Lower leg skin (tissue), 3 donors: ENCODE measurements at regions not wholly inside any gene's neighbourhood (a gene's known extent, or its start where the extent isn't known, plus 50 kb on each side); places are given as distances from the start of the nearest gene placed in this dataset.

Experiments used
- POLR2A ChIP-seq, 2 donors: fragments of 450-650 bp; IDR thresholded peaks; one replicate each; pipeline ENCODE4 v1.6.1; 2016 to 2017; ENCODE audit warnings: antibody characterized with exemption in 2 of 2, mild to moderate bottlenecking in 1 of 2, moderate library complexity in 1 of 2
- TF ChIP-seq, protein P1 (sequence below), 3 donors: fragments of 450-650 bp; IDR thresholded peaks; one replicate each; pipeline ENCODE4 v1.5.1; 2016; ENCODE audit warnings: antibody characterized with exemption in 3 of 3, mild to moderate bottlenecking in 3 of 3, moderate library complexity in 2 of 3

DNA sequence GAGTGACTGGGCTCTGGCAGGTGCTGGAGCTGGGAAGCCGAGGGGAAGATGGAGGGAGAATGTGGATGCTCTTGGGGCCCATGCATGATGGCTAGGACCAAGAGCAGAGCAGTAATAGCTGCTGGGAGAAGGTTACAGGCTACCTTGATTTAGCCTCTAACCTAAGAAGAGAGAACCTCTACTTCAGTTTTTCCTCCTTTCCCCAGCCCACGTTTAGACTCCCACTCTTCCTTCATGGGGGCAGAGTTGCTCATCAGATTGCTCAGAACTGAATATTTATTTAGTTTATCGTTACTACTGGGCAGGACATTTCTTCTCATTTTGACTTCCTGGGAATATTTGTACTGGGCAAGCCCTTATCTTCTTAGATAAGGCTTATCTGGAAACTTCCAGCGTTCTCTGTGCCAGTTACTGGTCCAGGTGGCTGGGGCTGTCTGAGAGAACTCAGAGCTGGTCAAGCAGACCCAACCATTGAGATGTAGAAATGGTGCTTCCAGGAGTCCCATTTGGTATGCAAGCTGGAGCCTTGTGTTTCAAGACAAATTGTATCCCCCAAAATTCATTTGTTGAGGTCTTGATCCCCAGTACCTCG lies 442.9 kb upstream of the BOD1L1 start:
- TF ChIP-seq, protein P1, sequence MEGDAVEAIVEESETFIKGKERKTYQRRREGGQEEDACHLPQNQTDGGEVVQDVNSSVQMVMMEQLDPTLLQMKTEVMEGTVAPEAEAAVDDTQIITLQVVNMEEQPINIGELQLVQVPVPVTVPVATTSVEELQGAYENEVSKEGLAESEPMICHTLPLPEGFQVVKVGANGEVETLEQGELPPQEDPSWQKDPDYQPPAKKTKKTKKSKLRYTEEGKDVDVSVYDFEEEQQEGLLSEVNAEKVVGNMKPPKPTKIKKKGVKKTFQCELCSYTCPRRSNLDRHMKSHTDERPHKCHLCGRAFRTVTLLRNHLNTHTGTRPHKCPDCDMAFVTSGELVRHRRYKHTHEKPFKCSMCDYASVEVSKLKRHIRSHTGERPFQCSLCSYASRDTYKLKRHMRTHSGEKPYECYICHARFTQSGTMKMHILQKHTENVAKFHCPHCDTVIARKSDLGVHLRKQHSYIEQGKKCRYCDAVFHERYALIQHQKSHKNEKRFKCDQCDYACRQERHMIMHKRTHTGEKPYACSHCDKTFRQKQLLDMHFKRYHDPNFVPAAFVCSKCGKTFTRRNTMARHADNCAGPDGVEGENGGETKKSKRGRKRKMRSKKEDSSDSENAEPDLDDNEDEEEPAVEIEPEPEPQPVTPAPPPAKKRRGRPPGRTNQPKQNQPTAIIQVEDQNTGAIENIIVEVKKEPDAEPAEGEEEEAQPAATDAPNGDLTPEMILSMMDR (IDR thresholded peaks at IDR 0.05), result no peak
- TF ChIP-seq POLR2A (IDR thresholded peaks at IDR 0.05), result no peak
